Amygdala (tissue), 56 donors: ENCODE measurements at regions not wholly inside any gene's neighbourhood (a gene's known extent, or its start where the extent isn't known, plus 50 kb on each side); places are given as distances from the start of the nearest gene placed in this dataset.
"Not testable (repeated sequence)": the region's sequence is repeated elsewhere in the genome, so short reads cannot be mapped to it uniquely, and the experiment has no call there.

ENCODE experiments used
- DNase-seq, 56 donors: peaks; one replicate each; lab custom pipeline; 2025; lab: John Stamatoyannopoulos, UW

DNA sequence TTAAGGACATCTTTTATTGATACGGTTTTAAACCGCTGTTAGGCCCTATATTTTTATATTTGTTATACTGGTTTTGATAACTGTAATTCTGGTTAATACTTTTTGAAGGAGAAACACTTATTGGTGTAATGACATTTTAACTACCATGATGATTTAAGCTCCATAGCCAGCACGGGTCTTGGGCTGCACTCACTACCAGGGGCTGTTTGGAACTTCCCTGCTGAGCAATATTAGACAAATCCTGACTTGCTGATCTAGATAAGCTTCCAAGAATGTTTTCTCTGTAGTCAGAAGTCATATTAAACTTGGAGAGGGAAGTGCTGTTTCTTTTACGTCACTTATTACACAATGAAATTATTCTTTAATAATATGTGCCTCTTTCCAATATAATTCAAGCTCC is 540.0 kb upstream of the GRAMD2B start:
- no peak for DNase-seq

DNA sequence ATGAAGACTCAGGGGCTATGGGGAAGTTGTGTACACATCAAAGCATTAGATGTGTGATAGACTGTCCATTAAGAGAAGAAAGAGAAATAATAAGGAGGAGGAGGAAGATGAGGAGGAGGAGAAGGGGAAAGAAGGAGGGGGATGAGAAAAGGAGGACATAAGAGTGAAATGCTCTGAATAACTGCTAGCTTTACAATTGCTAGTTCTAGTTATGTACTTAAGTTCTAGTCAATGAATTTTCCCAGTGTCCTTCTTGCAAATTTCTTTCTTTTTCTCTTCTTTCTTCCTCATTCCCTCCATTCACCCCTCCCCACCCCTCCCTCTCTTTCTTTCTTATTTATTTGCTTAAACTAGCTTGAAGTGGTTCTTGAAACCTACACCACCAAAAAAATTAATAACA is 534.9 kb upstream of the GRAMD2B start:
- no peak for DNase-seq

DNA sequence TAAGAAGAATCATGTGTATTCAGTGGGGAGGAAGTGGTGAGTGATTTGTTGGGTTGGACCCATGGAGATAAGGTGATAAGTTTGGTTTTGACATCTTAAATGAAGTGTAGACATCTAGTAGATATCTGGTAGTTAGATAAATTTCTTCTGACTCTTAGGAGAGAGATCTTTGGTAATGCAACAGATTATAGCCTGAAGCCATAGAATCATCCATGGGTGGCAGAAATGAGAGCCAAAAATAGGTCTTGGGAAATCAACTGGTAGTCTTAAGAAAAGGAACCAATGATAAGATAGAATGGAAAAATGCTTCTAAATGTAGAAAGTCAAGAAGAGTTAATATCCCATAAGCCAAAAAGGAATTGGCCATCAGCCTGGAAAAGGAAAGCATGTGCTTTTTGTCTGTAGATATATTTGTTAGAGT is 532.7 kb upstream of the GRAMD2B start:
- DNase-seq, result no peak

DNA sequence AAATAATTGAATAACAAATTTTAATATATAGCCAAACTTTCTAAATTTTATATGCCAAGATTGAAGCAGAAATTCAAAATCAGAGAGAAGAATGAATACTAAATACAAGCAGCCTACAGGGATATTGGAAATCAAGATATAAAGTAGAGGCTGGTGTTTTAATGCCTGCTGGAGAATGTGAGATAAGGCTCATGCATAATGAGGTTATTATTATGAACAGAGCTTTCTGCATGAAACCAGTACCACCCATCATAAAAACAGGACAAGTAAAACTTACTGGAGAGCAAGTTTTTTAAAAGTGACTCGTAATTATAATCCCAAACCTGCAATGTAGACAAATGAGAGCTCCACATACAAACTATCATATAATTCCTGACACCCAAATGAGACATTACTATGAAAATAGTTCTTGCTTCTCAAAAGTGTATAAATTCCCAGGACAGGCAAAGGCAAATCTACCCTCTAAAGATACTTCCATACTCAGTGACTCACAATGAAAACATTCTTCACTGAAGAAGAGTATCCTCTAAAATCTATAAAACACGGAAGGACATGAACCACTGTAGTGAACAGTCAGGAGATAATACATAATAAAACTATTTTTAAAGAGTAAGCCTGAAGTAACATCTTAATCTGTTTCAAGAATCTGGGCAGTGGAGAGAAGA is 532.0 kb upstream of the GRAMD2B start:
- no peak for DNase-seq

DNA sequence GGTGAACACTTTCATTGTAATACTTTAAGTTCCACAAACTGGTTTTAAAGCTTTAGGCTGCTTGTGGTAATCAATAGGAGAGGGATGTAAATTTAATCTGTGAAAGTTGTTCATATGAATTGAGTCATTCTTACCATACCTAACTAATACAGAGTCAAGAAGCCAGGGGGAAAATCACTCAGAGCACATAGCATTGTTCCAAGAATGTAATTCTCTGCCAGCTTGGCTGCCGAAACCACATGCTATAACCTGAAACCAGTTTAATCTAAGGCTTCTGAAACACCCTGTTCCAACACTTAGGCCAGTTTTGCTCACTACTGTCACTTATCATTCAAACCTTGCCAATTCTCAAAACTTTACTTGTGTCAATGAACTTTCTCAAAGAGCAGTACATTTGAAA is 528.8 kb upstream of the GRAMD2B start:
- no peak for DNase-seq

DNA sequence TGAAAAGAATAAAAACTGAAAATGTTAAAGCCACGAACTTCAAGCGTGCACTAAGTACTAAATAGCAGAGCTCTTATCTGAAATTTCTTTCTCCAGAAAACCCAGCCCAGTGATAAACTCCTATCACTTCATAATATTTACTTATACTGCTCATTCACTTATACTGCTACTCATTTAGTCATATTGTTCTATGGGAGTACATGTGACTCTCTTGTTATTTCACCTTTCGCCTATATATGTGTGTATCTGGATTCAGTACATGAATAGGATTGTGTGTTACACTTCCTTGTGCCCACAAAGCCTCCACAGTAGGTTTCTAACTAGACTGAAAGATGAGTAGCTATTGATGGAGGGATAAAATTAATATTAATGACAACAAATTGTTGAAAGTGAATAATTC is 526.8 kb upstream of the GRAMD2B start:
- DNase-seq, result no peak

DNA sequence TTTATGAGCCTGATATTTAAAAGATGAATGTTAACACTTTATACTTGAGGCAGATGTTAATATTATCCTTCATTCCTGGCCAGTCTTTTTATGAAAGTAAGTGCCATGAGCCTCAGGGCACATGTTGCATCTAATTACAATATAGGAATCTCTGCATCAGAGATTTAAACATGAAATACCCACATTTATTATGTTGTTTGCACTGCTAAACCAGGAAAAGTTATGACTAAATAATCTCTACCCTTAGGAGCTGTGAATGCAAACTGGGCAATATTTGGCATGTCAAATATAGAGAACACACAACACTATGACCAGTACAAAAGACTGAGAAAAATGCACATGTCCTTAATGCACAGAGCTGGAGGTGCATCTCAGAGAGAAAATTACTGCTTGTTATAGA is 526.1 kb upstream of the GRAMD2B start:
- DNase-seq, result no peak

DNA sequence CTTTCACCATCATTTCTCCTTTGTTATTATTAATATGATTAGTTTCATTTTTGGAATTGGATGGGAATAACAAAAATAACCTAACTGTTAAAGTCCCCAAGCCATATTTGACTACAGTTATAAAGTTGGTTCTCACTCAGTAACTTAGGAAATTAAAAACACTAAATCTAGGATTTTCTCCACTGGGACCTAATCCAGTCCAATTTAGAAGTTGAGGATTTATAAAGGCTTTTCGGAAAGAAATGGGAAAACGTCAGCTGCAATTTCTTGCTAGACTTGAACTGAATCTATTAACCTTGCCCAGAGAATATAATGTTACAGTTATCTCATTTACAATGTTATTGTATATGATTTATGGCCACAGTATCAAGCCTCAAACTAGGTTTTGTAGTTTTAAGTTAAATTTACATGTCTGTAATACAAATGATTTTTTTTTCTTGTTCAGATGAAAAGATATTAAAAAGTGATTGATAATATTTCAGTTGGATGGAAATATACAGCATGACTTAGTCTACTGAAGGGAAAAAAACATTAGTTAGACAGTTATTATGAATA is 524.3 kb upstream of the GRAMD2B start:
- no peak for DNase-seq

DNA sequence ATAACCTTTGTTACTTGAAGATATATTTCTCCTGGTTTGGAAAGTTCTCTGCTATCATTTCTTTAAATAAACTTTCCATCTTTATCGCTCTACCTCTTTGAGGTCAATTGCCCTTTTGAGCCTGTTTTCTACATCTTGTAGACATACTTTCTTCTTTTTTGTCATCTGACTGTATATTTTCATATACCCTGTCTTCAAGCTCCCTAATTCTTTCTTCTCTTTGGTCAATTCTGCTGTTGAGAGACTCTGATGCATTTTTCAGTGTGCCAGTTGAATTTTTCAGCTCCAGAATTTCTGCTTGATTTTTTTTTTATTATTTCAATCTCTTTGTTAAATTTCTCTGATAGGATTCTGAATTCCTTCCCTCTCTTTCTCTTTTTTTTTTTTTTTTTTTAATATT is 511.2 kb upstream of the GRAMD2B start:
- DNase-seq, result no peak

DNA sequence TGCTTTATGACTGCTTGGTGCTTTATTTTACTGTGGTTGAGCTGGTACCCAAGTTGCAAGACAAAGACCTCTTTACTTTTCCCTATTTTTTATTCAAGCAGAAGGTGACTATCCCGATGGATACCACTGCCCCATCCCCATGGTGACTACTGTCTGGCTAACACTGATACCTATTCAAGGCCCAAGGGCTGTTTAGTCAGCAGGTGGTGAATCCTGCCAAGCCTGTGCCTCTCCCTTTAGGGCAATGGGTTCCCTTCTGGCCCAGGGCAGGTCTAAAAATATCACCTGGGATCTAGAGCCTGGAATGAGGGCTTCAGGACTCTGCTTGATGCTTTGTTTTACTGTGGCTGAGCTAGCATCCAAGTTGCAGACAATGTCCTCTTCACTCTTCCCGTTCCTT is 510.0 kb upstream of the GRAMD2B start:
- no peak for DNase-seq

DNA sequence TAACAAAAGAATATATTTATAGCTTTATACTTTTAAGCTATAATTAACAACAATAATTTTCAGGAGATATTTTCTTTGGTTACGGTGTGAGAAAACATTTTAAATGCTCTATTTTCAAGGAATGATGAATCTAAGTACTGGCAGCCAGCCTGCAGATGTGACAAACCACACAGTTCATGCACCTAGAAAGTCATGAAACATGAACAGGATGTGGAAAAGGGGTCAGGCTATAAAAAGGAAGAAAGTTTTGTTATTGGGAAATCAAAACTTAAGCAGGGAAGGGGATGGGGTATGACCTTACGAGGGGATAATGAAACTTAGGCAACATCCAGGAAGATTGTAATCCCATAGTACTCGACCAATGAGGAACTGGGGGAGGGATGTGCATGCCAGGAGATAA is 508.7 kb upstream of the GRAMD2B start:
- no peak for DNase-seq

DNA sequence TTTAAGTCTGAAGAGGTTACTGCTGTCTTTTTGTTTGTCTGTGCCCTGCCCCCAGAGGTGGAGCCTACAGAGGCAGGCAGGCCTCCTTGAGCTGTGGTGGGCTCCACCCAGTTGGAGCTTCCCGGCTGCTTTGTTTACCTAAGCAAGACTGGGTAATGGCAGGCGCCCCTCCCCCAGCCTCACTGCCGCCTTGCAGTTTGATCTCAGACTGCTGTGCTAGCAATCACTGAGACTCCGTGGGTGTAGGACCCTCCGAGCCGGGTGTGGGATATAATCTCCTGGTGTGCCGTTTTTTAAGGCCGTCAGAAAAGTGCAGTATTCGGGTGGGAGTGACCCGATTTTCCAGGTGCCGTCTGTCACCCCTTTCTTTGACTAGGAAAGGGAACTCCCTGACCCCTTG is 499.3 kb upstream of the GRAMD2B start:
- not testable (repeated sequence) for DNase-seq

DNA sequence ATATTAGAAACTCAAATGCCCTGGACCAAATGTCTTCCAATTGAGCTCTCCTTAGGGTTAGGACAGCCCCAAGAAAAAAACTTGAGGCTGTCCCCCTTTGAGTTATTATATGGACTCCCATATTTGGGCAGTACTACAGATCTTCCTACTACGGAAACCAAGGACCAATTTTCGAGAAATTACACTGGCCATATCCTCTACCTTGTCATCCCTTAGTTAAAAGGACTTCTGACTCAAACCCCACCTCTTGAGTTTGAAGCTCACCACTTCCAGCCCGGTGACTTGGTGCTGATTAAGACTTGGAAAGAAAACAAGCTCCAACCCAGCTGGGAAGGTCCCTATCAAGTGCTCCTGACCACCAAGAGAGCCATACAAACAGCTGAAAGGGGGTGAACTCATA is 497.0 kb upstream of the GRAMD2B start:
- no peak for DNase-seq

DNA sequence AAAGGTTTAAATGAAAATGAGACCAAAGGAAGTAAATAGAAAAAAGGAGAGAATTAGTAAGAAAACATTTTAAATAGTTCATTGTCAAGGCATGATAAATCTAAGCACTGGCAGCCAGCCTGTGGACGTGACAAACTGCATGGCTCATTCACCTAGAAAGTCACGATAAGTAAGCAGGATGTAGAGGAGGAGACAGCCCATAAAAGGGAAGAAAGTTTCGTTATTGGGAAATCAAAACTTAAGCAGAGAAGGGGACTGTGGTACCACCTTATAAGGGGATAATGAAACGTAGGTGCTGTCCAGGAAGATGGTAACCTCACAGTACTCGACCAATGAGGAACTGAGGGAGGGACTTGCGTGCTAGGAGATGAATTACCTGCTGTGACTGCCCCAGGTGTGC is 494.5 kb upstream of the GRAMD2B start:
- DNase-seq, result no peak

DNA sequence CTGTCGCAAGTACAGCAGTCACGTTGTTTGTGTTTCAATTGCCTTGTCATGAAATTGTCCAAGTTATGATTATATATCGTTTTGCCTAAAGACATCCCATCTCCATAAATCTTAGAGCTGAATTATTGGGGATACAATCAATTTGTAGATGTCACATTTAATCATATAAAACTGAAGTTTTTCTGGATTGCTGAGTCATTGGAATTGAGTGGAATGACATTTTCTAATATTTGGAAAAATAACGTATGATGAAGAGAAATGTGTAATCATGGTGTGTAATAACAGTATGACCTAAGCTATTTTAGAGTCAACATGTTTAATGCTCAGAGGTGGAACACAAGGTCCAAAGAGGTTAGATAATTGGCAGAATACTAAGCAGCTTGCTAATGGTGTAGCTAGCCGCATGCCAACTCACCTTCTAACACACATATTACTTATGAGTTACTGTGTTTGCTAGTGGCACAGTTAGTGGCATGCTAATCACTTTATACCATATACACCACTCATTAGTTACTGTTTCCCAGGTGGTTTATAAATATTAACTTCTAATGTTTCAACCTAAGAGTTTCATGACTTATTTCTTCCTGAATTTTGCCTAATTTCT is 473.1 kb upstream of the GRAMD2B start:
- no peak for DNase-seq

DNA sequence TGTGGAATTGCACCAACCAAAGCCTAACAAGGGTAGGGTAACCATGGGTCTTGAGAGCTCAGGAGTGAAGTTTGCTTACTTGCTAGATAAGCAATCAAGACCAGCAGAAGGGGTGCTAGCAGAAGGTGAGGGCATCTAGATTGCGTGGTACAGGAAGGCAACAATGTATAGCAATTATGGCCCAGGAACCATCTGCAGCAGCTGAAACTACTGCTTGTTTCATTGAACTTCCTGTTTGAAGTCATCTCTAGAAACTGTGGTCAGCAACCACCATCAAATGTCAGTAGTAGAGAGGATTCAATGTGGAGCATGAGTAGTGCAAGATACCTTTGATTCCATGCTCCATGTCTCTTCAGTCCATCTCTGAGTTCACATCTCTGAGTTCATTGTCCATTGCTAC is 462.1 kb upstream of the GRAMD2B start:
- no peak for DNase-seq

DNA sequence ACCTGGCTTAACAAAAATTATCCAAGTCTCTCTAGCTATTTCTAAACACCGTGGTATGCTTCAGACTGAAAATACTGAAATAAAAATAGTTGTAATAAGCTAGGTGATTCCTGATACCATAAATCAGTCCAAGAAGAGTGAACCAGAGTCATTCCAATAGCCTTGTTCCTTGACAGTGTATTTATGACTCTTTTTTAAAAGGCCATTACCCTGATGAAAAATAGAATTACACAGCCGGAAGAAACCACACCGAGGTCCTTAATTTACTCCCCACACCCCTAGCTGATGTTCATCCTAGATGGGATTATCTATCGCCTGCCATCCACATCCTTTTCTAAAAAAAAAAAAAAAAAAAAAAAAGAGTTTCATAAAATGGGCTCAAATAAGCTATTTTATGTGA is 457.6 kb upstream of the GRAMD2B start:
- DNase-seq, result no peak

DNA sequence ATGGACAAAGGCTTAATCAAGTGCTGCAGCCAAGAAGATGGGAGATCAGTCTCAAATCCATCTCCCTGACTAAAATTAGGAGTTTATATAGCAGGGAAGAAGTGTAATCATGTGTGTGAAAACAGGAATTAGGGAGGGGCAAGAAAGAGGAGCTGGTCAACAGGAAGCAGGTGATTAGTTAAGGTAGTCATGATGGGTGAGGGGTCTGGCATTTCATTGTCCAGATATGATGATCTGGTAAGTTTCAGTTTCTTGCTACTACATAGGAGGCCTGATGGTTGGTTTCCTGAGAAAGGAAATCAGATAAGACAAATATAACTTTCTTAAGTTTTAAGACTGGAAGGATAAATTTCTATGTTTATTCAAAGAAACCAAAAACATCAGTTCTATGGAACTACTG is 455.6 kb upstream of the GRAMD2B start:
- no peak for DNase-seq

DNA sequence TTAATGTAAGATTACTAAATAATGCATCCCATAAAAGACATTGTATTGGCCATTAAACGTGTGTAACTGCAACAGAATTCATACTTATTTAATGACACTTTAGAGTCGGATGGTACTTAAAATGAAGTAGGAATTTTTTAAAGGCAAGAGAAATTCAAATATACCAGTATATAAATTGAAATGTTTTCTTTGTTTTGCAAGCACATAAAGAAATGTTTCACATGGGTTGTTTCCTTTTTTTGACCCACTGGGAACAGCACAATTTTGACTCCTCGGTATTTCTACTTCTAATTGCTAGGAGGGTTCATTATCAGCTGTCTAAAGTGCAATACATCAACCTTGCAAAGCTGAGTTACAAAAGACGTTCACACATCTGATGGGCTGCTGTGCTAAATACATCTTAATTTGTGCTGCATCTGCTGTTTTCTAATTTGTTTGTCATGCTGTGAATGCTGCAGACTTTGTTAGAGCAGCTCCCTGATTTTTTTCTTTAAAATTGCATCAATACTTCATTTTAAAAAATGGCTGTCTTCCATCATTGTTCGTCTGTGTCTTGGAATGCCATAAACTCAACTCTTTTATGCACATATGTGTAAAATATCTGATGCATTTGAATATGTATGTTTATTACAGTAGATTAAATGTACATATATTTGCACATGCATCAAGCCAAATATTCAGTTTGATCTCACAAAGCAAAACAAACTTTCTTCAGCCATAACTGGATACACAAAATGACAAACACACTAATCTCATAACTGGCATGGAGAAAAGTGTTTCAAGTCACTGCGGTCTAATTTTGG is 454.0 kb upstream of the GRAMD2B start:
- no peak for DNase-seq

DNA sequence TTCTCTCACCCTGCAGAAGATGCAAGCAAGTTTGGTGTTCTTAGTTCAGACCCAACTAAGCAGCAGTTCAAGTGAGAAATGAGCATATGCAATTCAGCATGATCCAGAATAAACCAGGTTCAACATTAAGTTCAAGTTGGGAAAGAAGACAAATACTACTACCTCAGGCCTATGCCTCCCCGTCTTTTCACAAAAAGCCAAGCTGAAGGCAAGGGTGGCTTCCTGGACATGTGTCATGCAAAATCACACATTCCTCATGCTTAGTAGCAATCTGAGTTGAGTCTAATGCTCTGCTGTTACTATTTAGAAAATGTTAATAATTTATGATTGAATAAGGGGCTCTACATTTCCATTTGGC is 453.4 kb upstream of the GRAMD2B start:
- no peak for DNase-seq

DNA sequence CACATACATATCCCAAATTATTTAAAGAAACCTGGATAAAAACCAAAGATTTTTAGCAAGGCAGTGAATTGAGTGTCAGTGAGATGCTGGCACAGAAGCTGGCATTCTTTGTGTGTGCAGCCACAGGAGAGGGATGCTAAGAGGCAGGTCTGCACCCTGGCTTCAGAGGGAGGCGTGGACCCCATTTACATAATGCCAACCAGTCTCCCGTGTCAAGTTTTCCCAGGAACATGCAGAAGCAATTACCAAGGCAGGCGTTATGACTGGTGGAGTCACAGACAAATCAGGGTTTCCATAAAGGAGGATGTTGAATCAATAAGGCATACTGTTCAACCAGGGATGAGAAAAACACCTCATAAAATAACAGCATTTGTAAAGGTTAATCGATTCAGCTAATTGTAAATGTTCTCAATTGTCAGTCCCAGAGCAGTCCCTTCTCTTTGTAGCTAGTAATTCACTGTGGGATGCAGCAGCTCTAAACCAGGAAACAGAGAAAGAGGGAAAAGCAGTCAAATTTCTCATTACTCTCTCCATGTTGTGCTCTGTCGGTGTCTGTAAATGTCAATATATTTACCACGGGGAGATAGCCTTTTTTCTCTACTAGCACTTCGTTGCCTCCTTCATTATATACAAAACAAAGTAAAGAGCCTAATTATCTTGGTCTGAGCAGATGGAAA is 452.4 kb upstream of the GRAMD2B start:
- no peak for DNase-seq
